GM19351 (cell line): ENCODE measurements at regions not wholly inside any gene's neighbourhood (a gene's known extent, or its start where the extent isn't known, plus 50 kb on each side); places are given as distances from the start of the nearest gene placed in this dataset.

Experiments
- ATAC-seq: cut with Tn5 transposase; IDR thresholded peaks from one replicate; pipeline ENCODE4 v1.9.1; 2021; ENCODE audit warnings: mild to moderate bottlenecking, moderate library complexity; ENCODE audit not compliant: unreplicated experiment

DNA sequence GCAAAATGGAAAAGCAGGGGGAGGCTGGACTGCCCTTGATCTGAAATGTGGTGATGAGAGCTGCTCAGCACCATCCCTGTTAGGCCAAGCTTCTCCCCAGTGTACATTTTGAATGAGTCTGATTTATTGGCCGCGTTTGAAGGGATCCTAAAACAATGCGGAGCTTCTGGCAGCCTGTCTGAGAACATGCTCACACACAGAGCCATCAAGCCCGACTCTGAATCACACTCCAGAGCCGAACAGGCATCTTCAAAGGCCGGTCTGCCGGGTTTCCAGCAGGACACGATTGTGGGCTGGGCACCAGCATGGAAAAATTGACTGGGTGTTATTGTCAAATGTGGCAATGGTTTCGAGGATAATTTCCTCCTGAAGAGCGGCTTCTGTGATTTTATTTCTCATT, 235.9 kb downstream of the TFAP2C start:
- ATAC-seq: no peak

DNA sequence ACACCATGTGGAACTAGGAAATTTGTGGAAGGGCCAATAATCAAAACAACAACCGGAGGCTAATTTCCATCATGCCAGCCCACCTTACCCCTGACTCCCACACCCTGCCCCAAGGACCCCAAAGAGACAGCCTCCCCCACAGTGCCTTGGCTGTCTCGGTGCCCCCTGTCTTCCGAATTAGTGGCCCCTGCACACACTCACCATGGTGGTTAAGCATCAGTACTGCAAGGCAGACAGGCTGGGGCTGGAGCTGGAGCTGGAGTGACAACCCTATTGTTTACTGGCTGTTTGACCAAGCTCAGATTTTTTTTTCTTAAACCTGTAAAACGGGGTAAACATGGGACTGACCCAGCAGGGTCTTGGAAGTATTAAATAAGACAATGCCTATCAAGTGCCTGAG, 238.0 kb downstream of the TFAP2C start:
- ATAC-seq: no peak

DNA sequence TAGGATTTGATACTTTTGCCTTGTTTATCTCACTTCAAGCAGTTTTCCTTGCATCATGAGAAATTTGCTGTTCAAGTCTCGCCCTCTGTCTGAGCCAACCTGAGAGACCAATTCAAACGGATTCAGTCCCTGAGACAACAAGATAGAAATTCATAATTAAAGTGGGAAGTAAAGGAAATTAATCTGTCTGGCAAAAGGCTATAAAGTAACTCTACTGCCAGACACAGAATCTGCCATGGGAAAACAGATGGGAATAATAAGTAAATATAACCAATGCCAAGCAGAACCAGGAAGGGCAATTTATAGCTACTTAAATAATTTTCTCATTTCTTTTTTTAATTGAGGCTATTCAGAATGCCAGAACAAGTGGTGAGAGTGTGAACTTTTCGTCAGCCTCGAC, 239.6 kb downstream of the TFAP2C start:
- ATAC-seq: no peak

DNA sequence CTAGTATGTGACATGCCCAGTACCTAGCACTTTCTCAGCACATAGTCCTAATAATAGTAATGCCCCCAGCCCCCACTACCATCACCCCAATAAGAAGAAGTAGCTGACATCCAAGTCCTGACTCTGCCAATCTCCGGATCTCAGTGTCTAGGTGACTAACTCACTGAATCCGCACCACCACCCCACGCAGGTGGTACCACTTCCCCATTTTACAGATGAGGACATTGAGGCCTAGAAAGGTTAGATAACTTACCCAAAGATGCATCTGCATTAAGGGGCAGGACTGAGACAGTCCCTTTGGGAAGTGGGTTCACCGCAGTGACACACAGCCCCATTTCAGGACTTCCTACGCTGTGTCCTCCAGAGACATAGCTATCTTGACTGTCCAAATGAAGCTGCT, 241.2 kb downstream of the TFAP2C start:
- ATAC-seq: no peak

DNA sequence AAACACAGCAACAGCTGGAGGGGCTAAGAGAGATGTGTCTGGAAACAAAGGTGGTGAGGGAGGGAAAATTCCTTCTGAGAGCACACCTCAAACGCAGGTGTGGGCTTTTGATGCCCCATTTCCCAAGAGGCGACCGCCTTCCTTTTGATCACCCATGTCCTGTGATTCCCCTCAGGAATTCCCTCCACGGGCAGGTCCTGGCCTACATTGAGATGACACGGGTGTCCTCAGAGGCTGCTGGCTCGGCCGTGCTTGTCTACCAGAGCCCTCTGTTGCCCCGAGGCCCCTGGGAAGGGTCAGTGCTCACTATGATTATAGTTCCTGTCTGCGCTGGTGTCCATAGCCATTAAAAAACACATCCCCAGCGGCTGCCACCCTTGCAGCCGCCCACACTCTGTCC, 242.6 kb downstream of the TFAP2C start:
- no peak for ATAC-seq

DNA sequence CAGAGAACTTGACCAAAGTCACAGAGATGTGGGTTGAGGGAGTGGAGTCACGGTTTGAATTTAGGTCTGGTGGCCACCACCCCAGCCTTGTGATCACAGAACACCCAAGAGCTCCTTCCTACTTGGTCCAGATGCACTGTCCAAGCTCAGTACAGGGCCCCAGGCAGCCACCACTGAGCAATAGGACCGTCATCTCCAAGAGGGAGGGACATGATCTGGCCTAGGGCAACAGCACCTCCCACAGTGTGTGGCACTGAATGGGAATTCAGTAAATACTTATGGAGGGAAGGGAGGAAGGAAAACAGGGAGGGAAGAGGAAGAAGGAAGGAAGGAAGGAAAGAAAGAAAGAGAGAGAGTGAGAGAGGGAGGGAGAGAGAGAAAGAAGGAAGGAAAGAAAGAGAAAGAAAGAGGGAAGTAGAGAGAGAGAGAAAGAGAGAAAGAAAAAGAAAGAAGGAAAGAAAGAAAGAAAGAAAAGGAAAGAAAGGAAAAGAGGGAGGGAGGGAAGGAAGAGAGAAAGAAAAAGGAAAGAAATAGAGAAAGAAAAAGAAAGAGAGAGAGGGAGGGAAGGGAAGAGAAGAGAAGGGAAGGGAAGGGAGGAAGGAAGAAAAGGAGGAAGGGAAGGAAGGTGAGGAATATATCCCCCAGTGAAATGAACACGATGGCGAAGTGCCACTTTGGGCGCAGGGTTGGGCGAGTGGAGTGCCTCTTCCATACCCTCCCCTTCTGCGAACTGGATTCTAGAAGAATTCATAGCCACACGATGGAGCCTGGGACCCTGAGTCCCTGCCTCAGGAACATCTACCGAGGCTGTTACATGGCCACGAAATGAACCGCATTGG, 243.7 kb downstream of the TFAP2C start:
- ATAC-seq: no peak

DNA sequence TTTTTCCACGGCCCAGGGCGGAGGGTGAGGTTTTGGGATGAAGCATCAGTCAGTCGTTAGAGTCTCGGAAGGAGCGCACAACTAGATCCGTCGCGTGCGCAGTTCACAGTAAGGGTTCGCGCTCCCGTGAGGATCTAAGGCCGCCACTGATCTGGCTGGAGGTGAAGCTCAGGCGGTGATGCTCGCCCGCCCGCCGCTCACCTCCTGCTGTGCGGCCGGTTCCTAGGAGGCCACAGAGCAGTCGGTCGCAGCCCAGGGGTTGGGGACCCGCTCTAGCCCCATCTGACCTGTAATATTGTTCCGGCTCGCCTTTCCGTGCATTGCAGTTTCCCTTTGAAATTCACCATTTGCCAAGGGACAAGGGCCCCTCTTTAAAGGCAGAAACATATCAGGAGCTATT, 244.7 kb downstream of the TFAP2C start:
- no peak for ATAC-seq

DNA sequence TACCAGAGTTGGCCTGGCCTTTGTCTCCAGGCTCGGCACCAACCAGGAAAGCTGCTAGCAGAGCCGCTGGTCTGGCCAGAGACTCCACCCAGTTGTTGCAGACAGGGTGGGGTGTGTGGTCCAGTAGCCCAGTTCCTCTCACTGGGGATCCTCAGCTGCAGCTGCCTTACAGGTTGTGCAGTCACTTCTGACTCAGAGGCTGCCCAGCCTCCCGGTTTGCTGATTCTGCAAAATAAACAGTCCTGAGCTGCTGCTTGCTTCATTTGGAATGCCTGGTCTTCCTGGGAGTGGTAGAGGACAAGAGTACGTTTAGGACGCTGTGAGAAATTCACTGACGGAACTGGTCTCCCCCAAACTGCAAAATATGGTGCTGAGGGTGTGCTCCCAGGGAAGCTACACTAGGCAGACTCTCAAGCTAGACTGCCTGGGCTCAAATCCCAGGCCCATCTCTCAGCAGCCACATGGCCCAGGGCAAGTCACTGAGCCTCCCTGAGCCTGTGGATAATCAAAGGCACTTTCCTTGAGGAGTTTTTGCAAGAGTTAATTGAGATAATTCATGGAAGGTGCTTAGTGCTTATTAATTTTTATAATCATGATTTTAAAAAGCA, 246.1 kb downstream of the TFAP2C start:
- no peak for ATAC-seq

DNA sequence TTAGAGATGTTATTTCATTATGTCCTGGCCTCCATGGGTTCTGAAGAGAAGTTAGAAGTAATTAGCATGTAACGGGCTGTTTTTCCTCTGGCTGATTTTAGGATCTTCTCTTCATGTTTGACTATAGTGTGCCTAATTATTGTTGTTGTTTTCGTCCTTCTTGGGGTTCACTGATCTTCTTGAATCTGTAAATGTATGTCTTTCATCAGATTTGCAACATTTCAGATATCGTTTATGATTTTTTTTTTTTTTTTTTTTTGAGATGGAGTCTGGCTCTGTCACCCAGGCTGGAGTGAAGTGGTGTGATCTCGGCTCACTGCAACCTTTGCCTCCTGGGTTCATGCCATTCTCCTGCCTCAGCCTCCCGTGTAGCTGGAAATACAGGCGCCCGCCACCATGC, 246.7 kb downstream of the TFAP2C start:
- no peak for ATAC-seq

DNA sequence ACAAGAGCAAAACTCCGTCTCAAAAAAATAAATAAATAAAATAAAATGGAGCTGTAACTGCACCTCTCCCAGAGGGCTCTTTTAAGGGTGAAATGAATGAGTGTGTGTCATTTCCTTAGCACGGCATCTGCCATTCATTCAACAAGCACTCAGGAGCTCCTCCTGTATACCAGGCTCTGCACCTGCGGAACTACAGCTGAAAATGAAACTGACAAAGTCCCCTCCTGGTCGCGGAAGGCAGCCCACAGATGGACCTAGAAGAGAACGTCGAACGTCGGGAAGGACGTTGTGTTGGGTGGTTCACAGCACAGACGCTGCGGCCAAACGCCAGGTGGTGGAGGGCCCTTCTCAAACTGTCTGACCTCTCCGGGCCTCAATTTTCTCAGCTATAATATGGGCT, 256.4 kb downstream of the TFAP2C start:
- ATAC-seq: no peak

DNA sequence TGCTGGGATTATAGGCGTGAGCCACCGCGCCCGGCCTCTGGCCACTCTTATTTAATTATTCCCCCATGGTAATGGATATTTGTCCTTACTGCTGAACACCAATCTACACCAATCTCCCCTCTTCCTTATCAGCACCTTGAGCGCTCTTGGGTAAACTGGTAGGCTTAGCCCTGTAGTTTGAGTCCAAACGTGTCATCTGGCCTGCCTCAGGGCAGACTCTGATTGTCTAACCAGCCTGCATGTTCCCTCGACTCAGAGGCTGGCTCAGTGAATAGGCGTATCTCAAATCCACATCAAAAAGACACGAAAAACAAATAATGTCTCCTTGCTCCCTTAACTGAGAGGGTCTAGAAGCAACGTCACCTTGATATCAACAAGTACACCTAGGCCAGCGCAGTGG, 260.9 kb downstream of the TFAP2C start:
- ATAC-seq: no peak

DNA sequence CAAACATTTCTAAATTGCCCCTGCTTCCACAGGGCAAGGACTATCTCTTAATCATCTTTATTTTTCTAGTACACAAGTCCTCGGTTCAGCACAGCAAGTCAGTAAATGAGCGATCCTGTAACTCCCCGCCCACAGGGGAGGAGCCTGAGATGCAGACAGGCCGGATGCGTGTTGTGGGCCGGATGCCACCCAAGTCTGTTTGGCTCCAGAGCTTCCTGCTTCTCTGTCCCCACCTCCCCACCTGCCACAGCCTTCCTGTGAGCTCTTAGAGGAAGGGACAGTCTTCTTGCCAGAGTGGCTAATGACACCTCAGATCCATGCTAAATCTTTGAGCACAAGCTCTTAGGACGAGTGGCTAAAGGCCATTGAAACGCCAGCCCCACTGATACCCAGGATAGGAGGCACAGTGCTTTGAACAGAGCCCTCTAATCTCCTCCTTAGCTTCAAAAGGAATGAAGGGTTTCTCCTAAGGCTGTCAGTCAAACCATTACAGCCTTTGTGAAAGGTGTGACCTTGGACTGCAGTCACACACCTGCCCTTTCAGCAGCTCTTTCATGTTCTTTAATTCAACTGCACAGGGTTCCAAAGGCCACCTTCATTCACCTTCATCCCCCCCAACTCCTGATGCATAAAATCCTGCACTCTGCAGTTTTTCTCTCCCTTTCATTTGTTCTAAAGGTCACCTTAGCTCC, 264.3 kb downstream of the TFAP2C start:
- no peak for ATAC-seq

DNA sequence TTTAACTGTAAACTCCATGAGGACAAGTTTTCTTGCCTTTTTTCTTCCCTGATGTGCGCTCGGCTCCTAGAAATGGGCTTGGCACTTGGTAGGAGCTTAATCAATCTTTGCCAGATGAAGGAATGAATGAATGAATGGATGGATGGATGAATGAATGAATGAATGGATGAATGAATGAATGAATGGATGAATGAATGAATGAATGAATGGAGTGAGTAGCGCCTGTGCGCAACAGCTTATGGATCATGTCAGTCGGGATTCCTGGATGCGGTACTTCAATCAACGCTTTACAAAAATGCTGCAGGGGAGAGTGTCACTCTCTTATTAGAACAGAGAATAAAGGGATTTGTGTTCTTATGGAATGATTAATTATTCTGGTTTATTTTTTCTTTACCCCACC, 267.3 kb downstream of the TFAP2C start:
- no peak for ATAC-seq

DNA sequence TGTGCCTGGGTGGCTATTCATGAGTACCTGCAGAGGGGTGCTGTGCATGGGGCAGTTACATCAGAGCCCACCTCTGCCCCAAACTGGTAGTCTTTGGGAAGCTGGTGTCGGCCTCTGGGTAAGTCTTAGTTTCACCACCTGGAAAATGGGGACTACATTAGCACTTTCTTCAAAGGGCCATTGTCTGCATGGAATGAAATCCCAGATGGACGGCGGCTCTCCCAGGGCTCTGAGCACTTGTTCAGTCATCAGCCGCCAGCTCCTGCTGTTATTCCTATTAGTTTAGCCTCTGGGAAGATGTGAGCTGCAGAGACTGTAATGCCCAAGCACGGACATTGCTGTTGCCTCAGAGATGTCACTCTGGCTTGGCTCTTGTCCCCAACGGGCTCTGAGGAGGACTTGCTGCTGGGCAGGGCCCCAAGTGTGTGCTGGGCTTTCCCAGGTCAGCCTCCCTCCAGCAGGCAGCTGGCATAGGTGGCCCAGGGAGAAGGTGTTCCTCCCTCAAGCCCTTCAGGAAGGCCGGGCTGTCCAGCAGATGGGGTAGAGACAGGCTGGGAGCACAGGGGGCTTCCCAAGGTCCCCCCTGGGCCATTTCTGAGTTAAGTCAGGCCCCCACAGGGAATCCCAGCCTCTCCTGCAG, 268.3 kb downstream of the TFAP2C start:
- ATAC-seq: no peak

DNA sequence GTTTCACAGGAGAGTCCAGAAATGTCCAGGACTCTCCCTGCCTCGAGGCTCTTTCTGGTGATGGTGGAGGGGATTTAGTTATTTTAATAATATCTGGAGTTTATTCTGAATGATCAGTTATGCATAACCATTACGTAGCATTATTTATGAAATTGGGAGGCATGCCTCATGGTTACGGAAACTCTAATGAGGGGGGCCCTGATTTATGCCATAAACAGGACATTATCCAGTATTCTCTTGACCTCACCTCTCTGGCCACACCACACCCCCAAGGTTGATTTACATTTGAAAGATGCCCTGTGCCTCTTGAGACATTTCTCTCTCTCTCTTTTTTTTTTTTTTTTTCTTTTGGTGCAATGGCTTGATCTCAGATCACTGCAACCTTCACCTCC, 268.8 kb downstream of the TFAP2C start:
- ATAC-seq: no peak

DNA sequence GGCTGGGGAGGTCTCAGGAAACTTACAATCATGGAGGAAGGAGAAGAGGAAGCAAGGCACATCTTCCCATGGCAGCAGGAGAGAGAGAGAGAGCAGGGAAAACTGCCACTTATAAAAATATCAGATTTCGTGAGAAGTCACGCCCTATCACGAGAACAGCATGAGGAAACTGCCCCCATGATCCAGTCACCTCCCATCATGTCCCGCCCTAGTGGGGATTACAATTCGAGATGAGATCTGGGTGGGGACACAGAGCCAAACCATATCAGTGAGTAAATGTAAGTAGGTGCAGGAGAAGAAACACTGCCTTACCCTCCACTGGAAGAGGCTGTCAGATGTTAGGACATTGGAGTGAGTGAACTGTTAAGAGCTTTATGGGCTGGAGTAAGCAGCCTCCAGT, 270.4 kb downstream of the TFAP2C start:
- no peak for ATAC-seq

DNA sequence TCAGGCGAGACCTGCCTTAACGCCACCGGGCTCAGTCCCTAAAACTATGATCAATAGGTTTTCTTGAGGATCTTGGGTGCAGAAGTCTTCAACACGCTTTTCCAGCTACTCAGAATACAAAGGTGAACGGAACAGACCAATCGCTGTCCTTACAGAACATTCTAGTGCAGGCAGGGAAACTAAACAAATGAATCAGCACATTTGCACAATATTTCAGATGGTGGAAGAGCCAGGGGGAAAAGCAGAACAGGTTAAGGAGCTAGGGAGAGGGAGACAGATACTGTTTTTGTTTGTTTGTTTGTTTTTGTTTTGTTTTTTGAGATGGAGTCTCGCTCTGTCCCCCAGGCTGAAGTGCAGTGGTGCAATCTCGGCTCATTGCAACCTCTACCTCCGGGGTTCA, 271.1 kb downstream of the TFAP2C start:
- ATAC-seq: no peak

DNA sequence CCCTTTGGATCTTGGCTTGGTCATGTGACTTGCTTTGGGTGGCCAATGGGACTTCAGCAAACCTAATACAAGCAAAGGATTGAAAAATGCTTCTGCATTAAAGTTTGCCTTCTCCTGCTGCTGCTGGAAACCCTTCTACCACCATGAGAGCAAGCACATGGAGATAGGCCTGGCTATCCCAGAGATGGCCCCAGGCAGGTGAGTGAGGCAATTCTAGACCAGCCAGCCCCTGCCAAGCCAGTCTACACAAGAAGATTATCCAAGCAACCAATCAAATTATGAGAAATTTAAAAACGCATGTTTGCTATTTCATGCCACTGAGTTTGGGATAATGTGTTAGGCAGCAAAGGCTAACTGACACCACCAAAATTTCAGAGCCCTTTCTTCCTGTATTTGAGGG, 274.3 kb downstream of the TFAP2C start:
- no peak for ATAC-seq

DNA sequence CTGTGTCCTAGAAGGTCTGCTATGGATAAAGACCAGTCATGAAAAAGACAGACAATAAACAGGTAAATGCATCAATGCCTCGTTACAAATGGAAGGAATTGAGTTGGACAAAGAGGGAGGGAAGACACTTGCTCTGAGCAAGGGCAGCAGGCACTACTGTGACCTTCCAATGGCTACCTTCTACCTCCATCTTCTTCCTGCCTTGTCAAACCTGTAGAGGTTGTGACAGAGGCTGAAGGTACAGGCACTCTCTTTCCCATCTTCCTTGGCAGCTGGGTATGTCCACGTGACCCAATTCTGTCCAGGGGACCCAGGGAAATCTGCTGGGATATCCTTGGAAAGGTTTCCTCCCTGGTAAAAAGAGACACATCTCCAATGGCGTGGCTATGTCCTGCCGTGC, 274.8 kb downstream of the TFAP2C start:
- ATAC-seq: no peak

DNA sequence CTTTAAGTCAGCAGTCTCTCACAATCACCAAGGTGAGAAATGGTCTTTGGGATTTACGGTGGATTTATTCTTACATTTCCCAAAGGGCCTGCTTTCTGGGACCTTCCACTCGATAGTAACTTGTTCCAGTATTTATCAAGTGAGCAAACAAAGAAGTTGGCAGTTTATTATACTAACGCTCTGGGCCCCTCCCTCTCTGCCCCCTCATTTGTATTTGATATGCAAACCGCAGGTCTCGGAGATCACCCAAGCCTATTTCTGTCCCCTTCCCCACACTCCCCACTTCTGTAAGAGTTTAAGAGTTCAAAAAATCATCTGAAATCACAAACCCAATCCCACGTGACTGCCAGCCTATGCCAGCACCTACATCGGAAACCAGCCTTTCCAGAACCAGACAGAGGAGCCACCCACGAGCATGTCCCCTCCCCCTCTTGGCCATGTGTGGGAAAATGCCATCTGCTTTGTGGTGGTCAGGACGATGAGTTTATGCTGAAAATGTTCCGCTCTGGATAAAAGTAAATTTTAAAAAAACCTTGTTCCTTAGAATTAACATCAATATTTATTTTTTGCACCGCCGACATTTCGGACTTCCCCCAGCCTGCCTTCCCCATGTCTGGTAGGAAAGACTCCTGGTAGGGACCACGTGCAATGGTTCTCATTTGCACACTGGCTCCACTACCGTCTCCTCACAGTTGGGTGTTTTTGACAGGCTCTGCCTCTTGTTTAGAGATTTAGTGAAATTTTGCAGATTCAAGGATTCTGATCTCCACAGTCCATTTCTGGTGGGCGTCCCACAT, 281.0 kb downstream of the TFAP2C start:
- no peak for ATAC-seq

DNA sequence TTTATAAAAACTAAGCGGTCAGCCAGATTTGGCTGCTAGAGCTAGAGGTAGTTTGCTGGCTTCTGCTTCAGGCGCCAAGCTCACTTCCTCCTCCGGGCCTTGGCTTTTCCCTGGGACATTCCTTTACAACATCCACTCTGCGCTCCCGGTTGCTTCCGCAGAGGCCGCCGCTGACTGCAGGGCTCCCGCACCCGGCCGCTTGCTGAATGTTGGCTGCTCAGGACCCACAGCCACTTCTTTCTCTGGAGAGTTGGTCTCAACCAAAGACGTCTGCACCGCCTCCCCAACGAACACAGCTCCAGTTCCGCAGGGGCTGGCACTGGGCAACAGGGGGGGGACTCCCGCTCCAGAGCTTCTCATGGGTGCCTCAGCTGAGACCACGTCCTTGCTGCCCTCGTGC, 282.8 kb downstream of the TFAP2C start:
- no peak for ATAC-seq
